Astrocyte (in vitro differentiated cells and primary cell): ENCODE measurements at regions not wholly inside any gene's neighbourhood (a gene's known extent, or its start where the extent isn't known, plus 50 kb on each side); places are given as distances from the start of the nearest gene placed in this dataset.

ENCODE experiments used
- EZH2 ChIP-seq: IDR thresholded peaks from 2 replicates; pipeline ENCODE4 v1.6.1; 2012; ENCODE audit warnings: mild to moderate bottlenecking, low read length, inconsistent platforms; ENCODE audit not compliant: insufficient read depth
- TF ChIP-seq, protein P1 (sequence below): IDR thresholded peaks from 2 replicates; pipeline ENCODE4 v1.5.1; 2011; ENCODE audit warnings: low read depth, mild to moderate bottlenecking, inconsistent platforms, low read length, moderate library complexity; ENCODE audit not compliant: insufficient read depth

DNA sequence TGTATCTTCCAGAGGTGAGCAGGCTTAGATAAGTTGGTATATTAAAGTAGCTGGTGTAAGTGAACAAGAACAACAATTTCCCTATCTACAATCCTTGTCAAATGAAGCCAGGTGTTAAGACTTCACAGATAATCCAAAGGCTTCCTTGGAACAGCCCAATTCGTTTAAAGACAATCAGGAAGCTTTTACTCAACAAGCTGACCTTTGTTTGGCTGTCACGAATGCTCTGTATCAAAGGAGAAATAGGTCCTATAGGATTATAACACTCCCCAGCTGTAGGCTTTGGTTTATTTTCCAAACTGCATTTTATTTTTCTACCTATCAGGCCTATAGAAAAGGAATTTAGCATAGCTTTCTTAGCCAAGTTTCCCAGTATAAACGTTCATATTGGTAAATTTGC lies 766.5 kb upstream of the GOT2 start:
- TF ChIP-seq, protein P1, sequence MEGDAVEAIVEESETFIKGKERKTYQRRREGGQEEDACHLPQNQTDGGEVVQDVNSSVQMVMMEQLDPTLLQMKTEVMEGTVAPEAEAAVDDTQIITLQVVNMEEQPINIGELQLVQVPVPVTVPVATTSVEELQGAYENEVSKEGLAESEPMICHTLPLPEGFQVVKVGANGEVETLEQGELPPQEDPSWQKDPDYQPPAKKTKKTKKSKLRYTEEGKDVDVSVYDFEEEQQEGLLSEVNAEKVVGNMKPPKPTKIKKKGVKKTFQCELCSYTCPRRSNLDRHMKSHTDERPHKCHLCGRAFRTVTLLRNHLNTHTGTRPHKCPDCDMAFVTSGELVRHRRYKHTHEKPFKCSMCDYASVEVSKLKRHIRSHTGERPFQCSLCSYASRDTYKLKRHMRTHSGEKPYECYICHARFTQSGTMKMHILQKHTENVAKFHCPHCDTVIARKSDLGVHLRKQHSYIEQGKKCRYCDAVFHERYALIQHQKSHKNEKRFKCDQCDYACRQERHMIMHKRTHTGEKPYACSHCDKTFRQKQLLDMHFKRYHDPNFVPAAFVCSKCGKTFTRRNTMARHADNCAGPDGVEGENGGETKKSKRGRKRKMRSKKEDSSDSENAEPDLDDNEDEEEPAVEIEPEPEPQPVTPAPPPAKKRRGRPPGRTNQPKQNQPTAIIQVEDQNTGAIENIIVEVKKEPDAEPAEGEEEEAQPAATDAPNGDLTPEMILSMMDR, result no peak
- no peak for TF ChIP-seq EZH2
